Panc1 (cell line): ENCODE measurements at regions not wholly inside any gene's neighbourhood (a gene's known extent, or its start where the extent isn't known, plus 50 kb on each side); places are given as distances from the start of the nearest gene placed in this dataset.

Source experiments
- CTCF ChIP-seq: fragments of 450-650 bp; IDR thresholded peaks from 2 replicates; pipeline ENCODE4 v1.5.1; 2017; ENCODE audit warnings: mild to moderate bottlenecking
- SIN3A ChIP-seq: IDR thresholded peaks from 2 replicates; pipeline ENCODE4 v1.6.1; 2012; ENCODE audit warnings: low read depth, mild to moderate bottlenecking, low read length, moderate library complexity, borderline replicate concordance; ENCODE audit not compliant: insufficient read depth

GRCh38 chr16:11412175-11412904 is 67.1 kb downstream of the RMI2 start:
- TF ChIP-seq CTCF (no peak), SIN3A (no peak)
